NCI-H1092 (cell line): ENCODE measurements at regions not wholly inside any gene's neighbourhood (a gene's known extent, or its start where the extent isn't known, plus 50 kb on each side); places are given as distances from the start of the nearest gene placed in this dataset.
A peak's percentile ranks its signal among the peaks of the same experiment; 100 is the strongest.
"Not testable (repeated sequence)": the region's sequence is repeated elsewhere in the genome, so short reads cannot be mapped to it uniquely, and the experiment has no call there.

Experiments used
- DNase-seq: peaks from one replicate; lab custom pipeline; 2025; lab: John Stamatoyannopoulos, UW

DNA sequence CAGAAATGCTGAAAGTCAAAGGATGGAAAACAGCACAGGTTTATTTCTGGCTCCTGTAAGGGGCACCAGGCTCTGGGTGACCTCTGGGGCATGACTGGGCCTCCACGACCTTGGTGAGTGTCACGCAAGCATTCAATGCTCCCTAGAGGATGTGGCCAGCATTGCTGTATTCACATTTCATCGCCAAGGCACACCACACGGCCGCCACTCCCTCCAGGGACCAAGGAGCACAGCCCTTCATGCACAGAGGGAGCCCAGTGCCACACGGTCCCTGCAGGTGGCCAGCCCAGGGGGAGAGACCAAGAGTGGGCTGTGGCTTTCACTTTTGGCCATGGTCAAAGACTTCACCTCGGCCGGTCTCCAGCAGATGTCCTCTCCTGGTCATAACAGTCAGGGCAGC is 137.4 kb upstream of the TNRC6C start:
- DNase-seq, result peak; percentile 14

DNA sequence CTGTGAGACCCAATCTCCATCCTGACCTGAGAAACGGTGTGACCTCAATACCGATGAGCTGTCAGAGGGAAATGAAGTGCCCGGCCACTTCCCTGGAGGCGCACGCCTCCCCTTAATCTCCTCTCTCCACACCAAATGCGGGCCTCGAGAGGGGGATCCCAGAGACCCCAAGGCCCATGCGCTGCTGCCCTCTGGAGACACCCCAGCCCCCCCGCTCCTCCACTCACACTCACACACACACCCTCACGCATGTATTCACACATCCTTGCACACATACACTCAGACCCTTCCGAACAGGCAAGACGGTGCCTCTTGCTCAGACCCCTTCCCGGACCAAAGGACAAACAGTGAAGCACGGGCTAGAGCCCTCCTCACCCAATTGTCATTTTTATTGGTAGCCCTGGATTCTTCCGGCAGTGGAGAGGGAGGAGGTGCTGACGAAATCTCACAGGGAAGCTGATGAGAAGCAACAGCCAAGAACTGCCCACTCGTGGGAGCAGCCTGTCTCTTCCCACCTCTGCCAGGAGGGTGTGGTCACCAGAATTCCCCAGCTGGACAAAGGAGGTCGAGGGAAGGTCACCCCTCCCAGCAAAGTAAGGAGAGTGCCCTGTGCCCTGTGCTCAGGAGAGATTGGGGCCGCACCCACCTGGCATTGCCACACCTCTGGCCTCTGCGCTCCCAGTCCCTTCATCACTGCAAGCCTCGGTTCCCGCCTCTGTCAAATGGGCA is 136.0 kb upstream of the TNRC6C start:
- DNase-seq, result no peak

DNA sequence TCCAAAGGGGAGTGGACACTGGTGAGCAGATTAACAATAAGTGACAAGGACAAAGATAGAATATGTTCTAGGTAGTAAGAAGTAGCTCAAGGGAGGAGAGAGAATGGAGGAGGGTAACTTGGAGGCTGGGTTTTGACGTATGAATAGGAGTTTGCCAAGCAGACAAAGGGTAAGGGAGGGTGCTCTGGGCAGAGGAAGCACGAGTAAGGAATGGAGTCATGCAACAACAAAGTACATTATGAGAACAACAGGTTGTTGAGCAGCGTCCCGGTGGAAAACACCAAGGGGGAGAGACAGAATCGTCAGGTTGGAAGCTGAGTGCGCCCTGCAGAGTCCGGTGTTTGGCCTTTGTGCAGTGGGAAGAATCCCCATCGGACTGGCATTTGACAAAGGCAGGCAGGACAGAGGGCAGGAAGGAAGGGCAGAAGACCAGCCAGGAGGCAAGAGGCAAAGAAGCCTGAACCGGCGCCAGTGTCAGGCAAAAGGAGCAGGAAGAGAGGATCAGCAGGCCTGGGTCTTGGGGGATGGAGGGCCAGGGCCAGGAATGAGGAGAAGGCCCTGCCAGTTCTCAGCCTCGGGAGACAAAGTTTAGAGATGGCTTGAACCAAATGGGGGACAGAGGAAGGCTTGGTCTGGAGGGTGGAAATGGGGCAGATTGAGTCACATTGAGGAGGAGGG is 134.3 kb upstream of the TNRC6C start:
- DNase-seq, result no peak

DNA sequence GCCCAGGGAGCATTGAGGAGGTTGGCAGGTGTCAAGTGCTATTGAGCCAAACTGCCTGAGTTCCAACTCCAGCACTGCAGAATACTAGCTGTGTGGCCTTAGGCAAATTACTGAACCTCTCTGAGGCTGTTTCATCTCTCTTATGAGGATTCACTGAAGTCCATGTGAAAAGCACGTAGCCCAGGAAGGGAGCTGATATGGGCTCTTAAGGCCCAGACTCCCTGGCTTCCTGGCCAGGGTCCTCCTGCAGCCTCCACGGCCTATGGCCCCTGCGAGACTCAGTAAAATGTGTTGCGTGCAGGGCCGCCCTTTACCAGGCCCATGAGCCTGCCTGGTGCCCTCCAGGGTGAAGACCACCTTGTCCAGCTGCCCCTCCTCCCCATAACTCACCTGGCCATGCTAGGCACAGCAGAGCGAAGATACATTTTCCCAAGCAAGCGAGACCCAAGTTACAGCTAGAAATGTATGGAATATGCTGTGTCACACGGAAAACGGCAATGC is 133.7 kb upstream of the TNRC6C start:
- DNase-seq, result no peak

DNA sequence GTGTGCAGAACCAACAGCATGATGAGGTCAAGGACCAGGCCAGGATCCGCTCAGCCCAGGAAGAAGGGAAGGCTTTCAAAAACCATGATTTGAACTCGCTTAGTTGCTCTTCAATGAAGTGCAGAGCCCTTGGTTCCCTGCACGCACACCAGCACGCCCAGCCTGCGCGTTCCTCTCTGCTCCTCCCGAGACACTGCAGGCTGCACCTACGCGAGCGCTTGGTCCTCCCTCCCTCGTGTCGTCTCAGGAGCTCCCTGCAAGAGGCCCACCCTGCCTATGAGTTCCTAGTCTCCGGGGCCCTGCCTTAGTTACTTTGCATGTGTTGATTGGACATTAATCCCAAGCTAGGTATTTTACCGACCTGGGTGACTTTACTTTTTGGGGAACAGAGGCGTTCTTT is 132.9 kb upstream of the TNRC6C start:
- no peak for DNase-seq

DNA sequence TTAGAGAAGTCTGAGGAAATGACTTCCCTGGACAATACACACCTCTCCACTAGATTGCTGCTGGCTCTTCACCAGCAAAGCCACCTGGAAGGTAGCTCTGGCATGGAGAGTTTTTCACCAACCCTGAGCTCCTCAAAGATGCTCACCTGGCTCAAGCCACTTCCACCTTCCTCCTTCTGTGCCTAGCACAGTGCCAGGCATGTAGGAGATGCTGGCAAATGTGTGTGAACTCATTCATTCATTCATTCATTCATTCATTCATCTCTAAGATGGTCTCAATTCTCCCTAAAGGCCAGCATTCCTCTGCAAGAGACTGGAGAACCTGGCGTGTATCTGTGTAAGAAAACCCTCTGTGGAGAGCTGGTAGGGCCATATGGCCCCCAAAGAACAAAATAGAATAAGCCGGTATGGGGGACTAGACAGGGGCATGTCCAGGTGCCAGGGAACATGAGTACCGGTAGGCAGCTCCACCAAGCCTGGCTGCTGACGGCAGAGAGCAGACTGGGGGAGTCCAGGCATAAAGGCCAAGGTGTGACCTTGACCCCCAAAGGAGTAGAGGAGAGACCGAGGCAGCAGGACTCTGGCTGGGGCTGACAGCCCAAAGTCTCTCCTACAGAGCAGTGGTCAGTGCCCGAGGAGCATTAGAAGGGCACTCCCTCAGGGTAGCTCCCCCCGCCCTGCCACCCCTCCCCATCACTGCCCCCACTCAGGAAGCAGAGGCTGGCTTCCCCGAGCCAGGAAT is 132.2 kb upstream of the TNRC6C start:
- no peak for DNase-seq

DNA sequence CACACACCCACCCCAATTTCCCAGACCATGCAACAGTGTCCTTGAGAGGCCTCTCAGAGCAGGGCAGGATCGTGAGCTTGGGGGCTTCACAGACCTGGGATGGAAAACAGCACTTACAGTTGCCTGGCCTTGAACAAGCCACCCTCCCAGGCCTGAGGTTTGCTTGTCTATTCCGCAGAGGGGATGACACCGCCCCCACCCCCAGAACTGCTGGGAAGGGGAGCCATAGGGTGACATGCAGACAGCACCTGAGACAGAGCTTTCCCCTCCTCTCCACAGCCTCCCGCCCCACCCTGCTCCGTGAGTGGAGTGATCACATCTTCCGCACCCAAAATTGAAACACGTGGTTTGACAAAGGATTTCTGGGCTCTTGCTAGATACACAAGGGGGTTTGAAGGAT is 131.5 kb upstream of the TNRC6C start:
- no peak for DNase-seq

DNA sequence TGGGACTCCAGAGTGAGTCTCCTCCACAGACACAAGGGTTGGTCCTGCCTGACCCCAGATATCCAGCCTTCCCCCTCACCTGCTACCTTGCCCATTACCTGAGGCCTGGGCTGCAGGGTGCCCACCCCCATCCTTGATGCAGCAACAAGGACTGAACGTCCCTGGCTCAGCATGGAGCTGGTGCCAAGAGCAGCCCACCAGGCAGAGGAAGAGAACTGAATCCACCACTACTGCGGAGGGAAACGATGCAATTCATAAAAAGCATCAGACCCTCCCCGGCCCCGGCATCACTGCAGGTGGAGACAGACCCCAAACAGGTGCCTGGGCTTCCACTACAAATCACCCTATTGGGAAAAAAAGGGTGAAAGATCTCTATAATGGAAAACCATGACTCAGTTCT is 131.0 kb upstream of the TNRC6C start:
- no peak for DNase-seq

DNA sequence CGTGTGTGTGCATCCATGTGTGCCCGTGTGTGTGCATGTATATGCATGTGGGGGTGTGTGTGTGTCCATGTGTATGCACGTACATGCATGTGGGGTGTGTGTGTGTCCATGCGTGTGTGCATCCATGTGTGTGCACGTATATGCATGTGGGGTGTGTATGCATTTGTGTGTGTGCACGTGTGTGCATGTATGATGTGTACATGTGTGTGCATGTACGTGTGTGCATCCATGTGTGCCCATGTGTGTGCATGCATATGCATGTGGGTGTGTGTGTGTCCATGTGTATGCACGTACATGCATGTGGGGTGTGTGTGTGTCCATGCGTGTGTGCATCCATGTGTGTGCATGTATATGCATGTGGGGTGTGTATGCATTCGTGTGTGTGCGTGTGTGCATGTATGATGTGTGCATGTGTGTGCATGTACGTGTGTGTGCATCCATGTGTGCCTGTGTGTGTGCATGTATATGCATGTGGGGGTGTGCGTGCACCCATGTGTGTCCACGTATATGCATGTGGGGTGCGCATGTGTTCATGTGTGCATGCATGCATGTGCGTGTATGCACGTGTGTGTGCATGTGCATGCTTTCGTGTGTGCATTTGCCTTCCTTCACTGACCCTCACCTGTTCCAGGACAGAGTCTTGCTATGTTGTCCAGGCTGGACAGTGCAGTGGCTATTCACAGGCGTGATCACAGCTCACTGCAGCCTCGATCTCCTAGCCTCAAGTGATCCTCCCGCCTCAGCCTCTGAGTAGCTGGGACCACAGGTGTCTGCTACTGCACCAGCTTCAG is 129.6 kb upstream of the TNRC6C start:
- DNase-seq, result no peak

DNA sequence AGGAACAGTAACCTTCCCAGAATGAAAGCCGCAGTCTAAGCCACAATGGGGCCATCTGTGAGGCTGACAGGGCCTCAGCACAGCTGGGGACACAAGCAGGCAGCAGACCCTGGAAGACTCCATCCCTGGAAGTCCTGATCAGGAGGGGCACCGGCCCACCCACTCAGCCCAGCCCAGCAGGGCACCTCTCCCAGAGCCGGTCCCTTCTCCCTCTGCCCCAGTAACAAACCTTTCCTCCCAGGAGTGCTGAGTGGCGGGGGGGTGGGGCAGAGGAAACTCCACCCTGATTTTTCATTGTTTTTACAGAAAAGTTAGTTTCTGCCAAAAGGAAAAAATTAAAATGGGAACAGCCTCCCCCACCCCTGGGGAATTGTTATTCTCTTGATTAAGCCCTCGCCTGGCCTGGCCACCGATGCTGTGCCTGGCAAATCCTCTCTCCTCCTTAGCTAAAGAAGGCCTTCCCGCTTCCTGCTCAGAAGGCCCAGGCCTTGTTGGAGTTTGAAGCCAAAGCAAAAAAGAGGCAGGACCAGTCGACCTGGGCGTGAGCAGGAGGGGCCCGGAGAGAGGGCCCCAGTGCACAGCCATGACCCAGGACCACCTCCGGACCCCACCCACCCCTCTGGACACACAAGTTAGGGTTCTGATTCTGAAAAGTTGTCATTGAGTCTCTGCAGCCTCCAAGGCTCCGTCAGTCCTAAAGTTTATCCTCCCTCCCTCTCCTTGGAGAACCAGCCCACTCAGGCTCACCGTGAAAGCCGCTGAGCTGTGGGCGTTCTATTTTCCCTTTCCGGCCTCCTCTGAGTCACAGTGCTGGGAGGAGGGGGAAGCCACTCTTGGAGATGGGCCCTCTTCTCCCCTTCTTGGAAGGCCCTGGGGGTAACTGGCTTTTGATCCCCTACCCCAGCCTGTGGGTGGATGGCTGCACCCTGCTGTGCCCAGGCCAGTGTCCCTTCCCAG is 128.4 kb upstream of the TNRC6C start:
- no peak for DNase-seq

DNA sequence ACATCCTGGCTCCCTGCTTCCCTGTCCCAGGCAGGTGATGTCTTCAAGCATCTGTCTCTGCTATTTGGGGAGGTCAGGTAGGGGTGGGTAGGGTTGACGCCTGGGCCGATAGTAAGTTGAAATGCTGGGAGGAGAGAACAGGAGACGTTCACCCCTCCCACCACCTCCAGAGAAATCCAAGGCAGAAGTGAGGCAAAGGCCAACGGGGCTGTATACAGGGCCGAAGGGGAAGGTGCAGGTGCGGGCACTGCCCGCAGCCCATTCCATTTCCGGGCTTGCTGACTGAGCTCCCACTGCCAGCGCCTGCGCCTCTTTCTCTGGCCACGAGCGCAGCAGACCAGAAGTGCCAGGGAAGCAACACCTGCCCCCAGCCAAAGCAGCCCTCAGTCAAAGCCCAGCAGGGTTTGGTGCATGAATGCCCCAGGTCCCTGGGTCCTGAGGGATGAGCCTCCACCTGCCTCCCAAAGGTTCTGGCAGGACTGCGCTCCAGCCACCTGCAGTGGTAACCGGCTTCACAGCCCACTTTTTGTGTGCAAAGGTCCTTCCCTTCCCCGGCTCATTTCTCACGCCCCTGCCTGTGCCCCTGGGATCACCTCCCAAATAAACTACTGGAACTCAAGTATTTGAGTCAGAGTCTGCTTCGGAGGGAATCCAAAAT is 127.6 kb upstream of the TNRC6C start:
- no peak for DNase-seq

DNA sequence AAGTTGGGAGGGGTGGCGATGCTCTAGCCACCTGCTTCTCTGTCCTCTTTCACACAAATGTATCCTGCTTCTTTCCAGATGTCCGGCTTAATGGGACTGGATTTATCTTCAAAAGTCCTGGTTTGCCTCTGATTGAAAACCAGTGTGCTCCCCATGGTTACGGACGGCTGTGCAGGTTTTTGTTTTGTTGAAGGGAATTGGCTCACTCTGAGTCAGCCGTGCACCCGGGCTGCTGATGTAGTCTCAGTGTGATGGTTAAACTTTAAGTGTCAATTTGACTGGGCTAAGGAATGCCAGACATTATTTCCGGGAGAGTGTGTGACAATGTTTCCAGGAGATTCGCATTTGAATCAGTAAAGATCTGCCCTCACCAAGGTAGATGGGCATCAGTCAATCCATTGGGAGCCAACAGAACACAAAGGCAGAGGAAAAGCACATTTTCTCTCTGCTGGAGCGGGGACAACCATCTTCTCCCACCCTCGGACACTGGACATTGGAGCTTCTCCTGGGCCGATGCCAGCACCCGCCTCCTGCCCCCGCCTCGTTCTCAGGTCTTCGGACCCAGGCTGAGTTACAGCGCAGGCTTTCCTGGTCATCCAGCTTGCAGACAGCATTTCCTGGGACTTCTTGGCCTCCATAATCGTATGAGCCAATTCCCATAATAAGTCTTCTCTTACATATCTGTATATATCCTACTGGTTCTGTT is 126.9 kb upstream of the TNRC6C start:
- DNase-seq, result no peak

DNA sequence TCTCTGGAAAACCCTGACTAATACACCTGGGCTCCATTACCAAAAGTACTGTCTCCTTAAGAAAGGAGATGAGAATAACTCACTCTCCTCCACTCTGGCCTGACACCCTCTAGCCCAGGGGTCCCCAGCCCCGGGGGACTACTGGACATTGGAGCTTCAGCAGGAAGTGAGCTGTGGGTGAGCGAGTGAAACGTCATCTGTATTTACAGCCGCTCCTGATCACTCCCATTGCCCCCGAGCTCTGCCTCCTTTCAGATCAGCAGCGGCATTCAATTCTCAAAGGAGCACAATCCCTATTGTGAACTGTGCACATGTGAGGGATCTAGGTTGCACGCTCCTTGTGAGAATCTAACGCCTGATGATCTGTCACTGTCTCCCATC is 126.3 kb upstream of the TNRC6C start:
- DNase-seq, result no peak

DNA sequence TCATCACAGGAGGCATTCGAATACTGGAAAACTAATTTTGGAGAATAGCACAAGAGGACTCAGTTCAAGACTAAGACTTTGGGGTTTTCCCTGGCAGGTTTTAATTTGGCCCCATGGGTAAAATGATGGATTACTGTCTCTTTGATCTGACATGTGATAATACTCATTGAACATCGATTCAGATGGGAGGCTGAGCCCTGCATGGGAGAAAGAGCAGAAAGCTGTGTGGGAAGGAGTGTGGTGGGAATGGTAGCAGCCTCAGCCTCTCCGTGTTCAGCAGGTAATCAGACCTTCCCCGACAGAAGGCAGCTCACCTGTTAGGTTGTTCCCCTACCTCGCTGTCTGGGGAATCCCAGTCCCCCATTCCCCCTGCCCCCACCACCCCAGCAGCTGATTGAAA is 124.7 kb upstream of the TNRC6C start:
- DNase-seq, result no peak

DNA sequence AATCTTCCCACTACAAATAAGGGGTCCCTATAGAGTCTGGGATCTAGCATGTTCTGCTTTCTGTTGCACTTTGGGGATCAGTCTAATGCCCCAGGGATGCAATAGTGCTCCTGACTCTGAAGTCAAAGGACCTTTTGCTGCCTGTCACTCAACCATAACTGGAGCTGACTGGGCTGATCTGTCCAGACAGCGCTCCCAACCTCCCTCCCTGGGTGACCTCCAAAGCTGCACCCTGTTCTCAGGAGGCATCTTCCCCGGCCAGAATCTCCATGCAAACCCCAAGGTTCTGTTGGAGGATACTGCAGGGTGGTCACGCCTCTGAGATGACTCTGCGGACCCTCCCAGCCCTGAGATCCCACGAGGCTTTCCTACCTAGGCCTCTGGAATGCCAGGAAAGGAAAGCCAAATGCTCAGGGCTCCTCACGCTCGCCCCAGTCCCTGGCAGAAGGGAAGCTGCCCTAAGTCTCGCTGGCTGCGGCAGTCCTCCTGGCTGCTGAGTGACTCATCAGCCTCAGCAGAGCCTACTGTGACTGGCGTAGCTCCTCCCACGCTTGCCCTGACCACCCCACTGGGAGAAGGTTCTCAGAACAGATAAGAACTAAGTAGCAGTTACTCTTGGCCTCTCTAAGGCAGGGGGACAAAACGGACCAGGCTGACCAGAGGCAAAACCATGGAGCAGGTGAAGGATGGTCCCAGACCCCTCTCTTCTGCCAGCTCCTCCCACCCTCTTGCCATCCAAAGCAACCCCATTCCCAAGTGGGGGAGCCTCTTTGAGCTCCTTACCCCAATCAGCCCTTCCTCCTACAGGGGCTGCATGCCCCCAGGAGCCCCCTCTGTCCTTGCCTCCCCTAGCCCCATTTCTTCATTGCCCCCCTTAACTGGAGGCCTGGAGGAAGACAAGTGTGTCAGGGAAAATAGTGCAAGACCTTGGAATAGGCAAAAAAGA is 124.1 kb upstream of the TNRC6C start:
- no peak for DNase-seq

DNA sequence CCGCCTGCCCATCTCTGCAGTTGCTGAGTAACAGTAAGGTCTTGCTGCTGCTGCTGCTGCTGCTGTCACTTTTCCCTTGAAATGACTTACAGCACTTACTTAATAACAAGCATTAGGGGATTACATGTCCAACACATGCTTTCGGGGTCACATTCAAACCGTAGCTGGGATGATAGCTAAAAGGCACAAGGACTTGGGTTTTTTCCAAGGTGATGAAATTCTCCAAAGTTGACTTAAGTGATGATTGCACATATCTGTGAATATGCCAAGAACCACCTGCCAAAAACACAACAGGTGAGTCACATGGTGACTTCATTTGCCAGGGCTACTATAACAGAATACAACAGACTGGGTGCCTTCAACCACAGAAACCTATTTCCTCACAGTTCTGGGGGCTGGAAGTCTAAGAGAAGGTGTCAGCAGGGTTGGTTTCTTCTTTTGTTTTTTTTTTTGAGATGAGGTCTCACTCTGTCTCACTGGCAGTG is 121.9 kb upstream of the TNRC6C start:
- DNase-seq, result no peak

DNA sequence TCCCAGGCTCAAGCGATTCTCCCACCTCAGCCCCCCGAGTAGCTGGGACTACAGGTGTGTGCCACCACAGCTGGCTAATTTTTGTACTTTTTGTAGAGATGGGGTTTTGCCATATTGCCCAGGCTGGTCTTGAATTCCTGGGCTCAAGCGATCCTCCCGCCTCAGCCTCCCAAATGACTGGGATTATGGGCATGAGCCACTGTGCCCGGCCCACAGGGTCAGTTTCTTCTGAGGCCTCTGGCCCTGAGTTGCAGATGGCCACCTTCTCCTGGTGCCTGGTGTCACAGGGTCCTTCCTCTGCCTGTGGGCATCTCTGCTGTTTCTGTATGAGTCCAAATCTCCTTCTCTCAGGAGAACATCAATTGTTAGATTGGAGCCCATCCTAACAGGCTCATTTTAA is 121.4 kb upstream of the TNRC6C start:
- DNase-seq, result not testable (repeated sequence)

DNA sequence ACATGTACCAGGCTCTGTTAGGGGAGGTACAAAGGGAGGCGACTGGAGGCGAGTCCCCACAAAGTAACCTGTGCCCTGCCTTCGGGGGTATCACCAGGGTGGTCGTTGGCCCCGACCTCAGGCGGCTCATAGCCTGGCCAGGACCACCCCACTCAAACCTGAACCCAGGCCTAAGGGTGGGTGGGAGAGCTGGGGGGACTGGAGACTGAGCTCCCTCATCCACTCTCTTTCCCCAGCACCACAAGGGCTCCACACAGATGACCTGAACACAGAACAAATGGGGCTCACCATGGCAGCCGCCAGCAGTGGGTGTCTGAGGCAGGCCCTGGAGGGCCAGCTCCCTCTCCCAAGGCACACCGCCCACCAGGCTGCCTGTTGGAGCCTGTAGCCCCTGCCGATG is 120.6 kb upstream of the TNRC6C start:
- no peak for DNase-seq
